SK-N-MC (cell line): ENCODE measurements at regions not wholly inside any gene's neighbourhood (a gene's known extent, or its start where the extent isn't known, plus 50 kb on each side); places are given as distances from the start of the nearest gene placed in this dataset.

Experiments used
- EZH2 ChIP-seq: fragments of 200-600 bp; sonication (generic); IDR thresholded peaks from one replicate; pipeline ENCODE4 v1.6.1; 2017; ENCODE audit warnings: antibody characterized with exemption
- POLR2AphosphoS5 ChIP-seq: IDR thresholded peaks from 2 replicates; pipeline ENCODE4 v1.6.1; 2012; ENCODE audit warnings: mild to moderate bottlenecking, low read depth, low read length, borderline replicate concordance

GRCh38 chr5:175025077-175025476, 300.7 kb downstream of the MSX2 start:
- TF ChIP-seq POLR2AphosphoS5 (no peak), EZH2 (no peak)
